HG02798 (cell line): ENCODE measurements at regions not wholly inside any gene's neighbourhood (a gene's known extent, or its start where the extent isn't known, plus 50 kb on each side); places are given as distances from the start of the nearest gene placed in this dataset.

ENCODE experiments used
- ATAC-seq: cut with Tn5 transposase; IDR thresholded peaks from one replicate; pipeline ENCODE4 v1.9.1; 2021; ENCODE audit warnings: mild to moderate bottlenecking; ENCODE audit not compliant: unreplicated experiment, poor library complexity

GRCh38 chr5:155987265-155987810 lies 339.6 kb upstream of the SGCD start:
- ATAC-seq: no peak

GRCh38 chr5:155989879-155990278 lies 337.1 kb upstream of the SGCD start:
- ATAC-seq: no peak

- no peak for ATAC-seq
Measured at GRCh38 chr5:155996123-155996522, 330.8 kb upstream of the SGCD start.

GRCh38 chr5:155998257-155998656 lies 328.7 kb upstream of the SGCD start:
- no peak for ATAC-seq

GRCh38 chr5:156000115-156000514 lies 326.8 kb upstream of the SGCD start:
- ATAC-seq: no peak

- ATAC-seq: no peak
Measured at GRCh38 chr5:156004754-156005153, 322.2 kb upstream of the SGCD start.

GRCh38 chr5:156006026-156006647 lies 320.8 kb upstream of the SGCD start:
- no peak for ATAC-seq

- no peak for ATAC-seq
Measured at GRCh38 chr5:156008844-156009243, 318.1 kb upstream of the SGCD start.

- ATAC-seq: no peak
Measured at GRCh38 chr5:156009583-156009982, 317.4 kb upstream of the SGCD start.

GRCh38 chr5:156015137-156015536 lies 311.8 kb upstream of the SGCD start:
- ATAC-seq: no peak

- no peak for ATAC-seq
Measured at GRCh38 chr5:156019130-156019529, 307.8 kb upstream of the SGCD start.

- no peak for ATAC-seq
Measured at GRCh38 chr5:156019571-156020180, 307.3 kb upstream of the SGCD start.

GRCh38 chr5:156020647-156021046 lies 306.3 kb upstream of the SGCD start:
- no peak for ATAC-seq

- ATAC-seq: no peak
Measured at GRCh38 chr5:156021866-156022265, 305.1 kb upstream of the SGCD start.

GRCh38 chr5:156025656-156026055 lies 301.3 kb upstream of the SGCD start:
- ATAC-seq: no peak

- no peak for ATAC-seq
Measured at GRCh38 chr5:156031181-156031580, 295.8 kb upstream of the SGCD start.

- no peak for ATAC-seq
Measured at GRCh38 chr5:156036640-156037039, 290.3 kb upstream of the SGCD start.

- ATAC-seq: no peak
Measured at GRCh38 chr5:156037151-156037909, 289.6 kb upstream of the SGCD start.

GRCh38 chr5:156042726-156043125 lies 284.2 kb upstream of the SGCD start:
- ATAC-seq: no peak

GRCh38 chr5:156043351-156043750 lies 283.6 kb upstream of the SGCD start:
- ATAC-seq: no peak

- no peak for ATAC-seq
Measured at GRCh38 chr5:156051972-156052371, 275.0 kb upstream of the SGCD start.
